Smooth muscle cell (in vitro differentiated cells): ENCODE measurements at regions not wholly inside any gene's neighbourhood (a gene's known extent, or its start where the extent isn't known, plus 50 kb on each side); places are given as distances from the start of the nearest gene placed in this dataset.

Source experiments
- DNase-seq: peaks from one replicate; lab custom pipeline; 2025; ENCODE audit not compliant: unreplicated experiment; lab: John Stamatoyannopoulos, UW
- H2AFZ ChIP-seq: fragments of 200-600 bp; sonication (generic); 2 replicates; pipeline ENCODE4 v1.6.0; 2016; ENCODE audit warnings: antibody characterized with exemption, low read depth, mild to moderate bottlenecking
- H3F3A ChIP-seq: fragments of 200-600 bp; sonication (generic); 2 replicates; pipeline ENCODE4 v1.6.0; 2017; ENCODE audit warnings: antibody characterized with exemption, low read depth
- H3K27ac ChIP-seq: fragments of 200-600 bp; sonication (generic); 2 replicates; pipeline ENCODE4 v1.5.1; 2016; ENCODE audit warnings: low read depth, mild to moderate bottlenecking
- H3K27me3 ChIP-seq: fragments of 200-600 bp; sonication (generic); 2 replicates; pipeline ENCODE4 v1.6.1; 2016; ENCODE audit warnings: low read depth, mild to moderate bottlenecking
- H3K36me3 ChIP-seq: fragments of 200-600 bp; sonication (generic); 2 replicates; pipeline ENCODE4 v1.5.1; 2016; ENCODE audit warnings: low read depth
- H3K4me1 ChIP-seq: fragments of 200-600 bp; sonication (generic); 2 replicates; pipeline ENCODE4 v1.5.1; 2016; ENCODE audit warnings: low read depth
- H3K4me2 ChIP-seq: fragments of 200-600 bp; sonication (generic); 2 replicates; pipeline ENCODE4 v1.6.0; 2016; ENCODE audit warnings: mild to moderate bottlenecking
- H3K4me3 ChIP-seq: fragments of 200-600 bp; sonication (generic); 2 replicates; pipeline ENCODE4 v1.5.1; 2016; ENCODE audit warnings: mild to moderate bottlenecking
- H3K79me2 ChIP-seq: fragments of 200-600 bp; sonication (generic); 2 replicates; pipeline ENCODE4 v1.6.0; 2016; ENCODE audit warnings: low read depth, mild to moderate bottlenecking
- H3K9ac ChIP-seq: fragments of 200-600 bp; sonication (generic); 2 replicates; pipeline ENCODE4 v1.6.0; 2016; ENCODE audit warnings: low read depth
- H3K9me3 ChIP-seq: fragments of 200-600 bp; sonication (generic); replicated peaks from 2 replicates; pipeline ENCODE4 v1.5.1; 2016; ENCODE audit warnings: low read depth
- H4K20me1 ChIP-seq: fragments of 200-600 bp; sonication (generic); 2 replicates; pipeline ENCODE4 v1.6.0; 2016; ENCODE audit warnings: low read depth
- WGBS: methylation state at CpG from one replicate; pipeline ENCODE4 v1.1.7; 2016; ENCODE audit warnings: low lambda C conversion rate; 5-methylcytosine and 5-hydroxymethylcytosine counted together
- TF ChIP-seq, protein P1 (sequence below): fragments of 200-600 bp; sonication (generic); IDR thresholded peaks from 2 replicates; pipeline ENCODE4 v1.5.1; 2017; ENCODE audit warnings: borderline replicate concordance, mild to moderate bottlenecking, antibody characterized with exemption; ENCODE audit not compliant: insufficient read depth, poor library complexity, severe bottlenecking

- Histone ChIP-seq H3K9ac (no peak overlapping the region), H3K36me3 (no peaks in the 10 kb centered on the region), H4K20me1 (no peaks in the 10 kb centered on the region), H2AFZ (no peak overlapping the region), H3K4me1 (no peaks in the 10 kb centered on the region), H3K9me3 (no peaks in the 10 kb centered on the region), H3K27ac (no peak overlapping the region), H3K4me3 (no peak overlapping the region), H3K27me3 (no peaks in the 10 kb centered on the region), H3K4me2 (no peak overlapping the region), H3K79me2 (no peaks in the 10 kb centered on the region), H3F3A (no peaks in the 10 kb centered on the region)
- TF ChIP-seq, protein P1, sequence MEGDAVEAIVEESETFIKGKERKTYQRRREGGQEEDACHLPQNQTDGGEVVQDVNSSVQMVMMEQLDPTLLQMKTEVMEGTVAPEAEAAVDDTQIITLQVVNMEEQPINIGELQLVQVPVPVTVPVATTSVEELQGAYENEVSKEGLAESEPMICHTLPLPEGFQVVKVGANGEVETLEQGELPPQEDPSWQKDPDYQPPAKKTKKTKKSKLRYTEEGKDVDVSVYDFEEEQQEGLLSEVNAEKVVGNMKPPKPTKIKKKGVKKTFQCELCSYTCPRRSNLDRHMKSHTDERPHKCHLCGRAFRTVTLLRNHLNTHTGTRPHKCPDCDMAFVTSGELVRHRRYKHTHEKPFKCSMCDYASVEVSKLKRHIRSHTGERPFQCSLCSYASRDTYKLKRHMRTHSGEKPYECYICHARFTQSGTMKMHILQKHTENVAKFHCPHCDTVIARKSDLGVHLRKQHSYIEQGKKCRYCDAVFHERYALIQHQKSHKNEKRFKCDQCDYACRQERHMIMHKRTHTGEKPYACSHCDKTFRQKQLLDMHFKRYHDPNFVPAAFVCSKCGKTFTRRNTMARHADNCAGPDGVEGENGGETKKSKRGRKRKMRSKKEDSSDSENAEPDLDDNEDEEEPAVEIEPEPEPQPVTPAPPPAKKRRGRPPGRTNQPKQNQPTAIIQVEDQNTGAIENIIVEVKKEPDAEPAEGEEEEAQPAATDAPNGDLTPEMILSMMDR, result no peak
- no peak for DNase-seq
- WGBS, result 83% methylated on average over 2 of the region's 2 CpGs
Observed at GRCh38 chr20:16662467-16662866, 67.4 kb upstream of the SNRPB2 start.

GRCh38 chr20:16661756-16662155 is 68.1 kb upstream of the SNRPB2 start:
- Histone ChIP-seq H3K4me3 (no peak overlapping the region), H3K4me2 (no peak overlapping the region), H3K4me1 (no peaks in the 10 kb centered on the region), H3K36me3 (no peaks in the 10 kb centered on the region), H3K9me3 (no peaks in the 10 kb centered on the region), H4K20me1 (no peaks in the 10 kb centered on the region), H2AFZ (no peak overlapping the region), H3K27me3 (no peaks in the 10 kb centered on the region), H3K9ac (no peak overlapping the region), H3K27ac (no peak overlapping the region), H3F3A (no peaks in the 10 kb centered on the region), H3K79me2 (no peaks in the 10 kb centered on the region)
- TF ChIP-seq, protein P1, result no peak
- no peak for DNase-seq
- 84% methylated on average over 2 of the region's 2 CpGs for WGBS

- no peak for DNase-seq
- 79% methylated on average over 5 of the region's 5 CpGs for WGBS
- H2AFZ ChIP-seq, result no peak overlapping the region
- TF ChIP-seq, protein P1, result no peak
- H3K4me1 ChIP-seq, result no peaks in the 10 kb centered on the region
- no peaks in the 10 kb centered on the region for H3K79me2 ChIP-seq
- H3K27ac ChIP-seq, result no peak overlapping the region
- H3K36me3 ChIP-seq, result no peaks in the 10 kb centered on the region
- no peaks in the 10 kb centered on the region for H4K20me1 ChIP-seq
- H3K9ac ChIP-seq, result no peak overlapping the region
- no peaks in the 10 kb centered on the region for H3K9me3 ChIP-seq
- no peaks in the 10 kb centered on the region for H3F3A ChIP-seq
- H3K4me3 ChIP-seq, result no peak overlapping the region
- H3K4me2 ChIP-seq, result no peak overlapping the region
- H3K27me3 ChIP-seq, result no peaks in the 10 kb centered on the region
Observed at GRCh38 chr20:16654858-16655535, 74.8 kb upstream of the SNRPB2 start.

DNA sequence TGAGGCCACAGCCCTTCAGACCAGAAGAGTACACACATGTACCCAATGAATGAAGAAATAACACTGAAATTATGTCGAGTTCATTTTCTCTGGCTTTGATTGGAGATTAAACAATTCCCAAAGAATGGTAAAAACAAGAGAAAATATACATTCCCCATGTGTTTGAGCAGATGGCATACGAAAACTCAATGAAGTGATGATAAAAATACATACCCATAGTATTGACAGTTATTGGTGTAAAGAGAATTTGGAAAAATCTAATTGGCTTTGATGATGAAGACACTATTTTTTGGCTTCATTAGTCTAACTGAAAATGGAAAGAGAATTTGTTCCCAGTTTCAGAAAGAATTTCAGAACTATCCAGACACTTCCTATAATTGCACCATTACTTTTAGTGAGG is 76.6 kb upstream of the SNRPB2 start:
- H3K27me3 ChIP-seq, result no peaks in the 10 kb centered on the region
- WGBS, result 92% methylated on average over 2 of the region's 2 CpGs
- H4K20me1 ChIP-seq, result no peaks in the 10 kb centered on the region
- no peak overlapping the region for H2AFZ ChIP-seq
- no peak for DNase-seq
- H3K9me3 ChIP-seq, result no peaks in the 10 kb centered on the region
- H3K79me2 ChIP-seq, result no peaks in the 10 kb centered on the region
- H3K4me2 ChIP-seq, result no peak overlapping the region
- no peak overlapping the region for H3K9ac ChIP-seq
- no peaks in the 10 kb centered on the region for H3F3A ChIP-seq
- H3K27ac ChIP-seq, result no peak overlapping the region
- H3K4me1 ChIP-seq, result no peaks in the 10 kb centered on the region
- TF ChIP-seq, protein P1, result no peak
- no peaks in the 10 kb centered on the region for H3K36me3 ChIP-seq
- no peak overlapping the region for H3K4me3 ChIP-seq
